SK-N-MC (cell line): ENCODE measurements at regions not wholly inside any gene's neighbourhood (a gene's known extent, or its start where the extent isn't known, plus 50 kb on each side); places are given as distances from the start of the nearest gene placed in this dataset.

ENCODE experiments used
- DNase-seq: peaks from one replicate; pipeline ENCODE4 v3.0.0-alpha.2; 2011; ENCODE audit warnings: low read depth, low spot score
- H3K27ac ChIP-seq: fragments of 200-600 bp; sonication (generic); 2 replicates; pipeline ENCODE4 v1.5.1; 2016; ENCODE audit warnings: mixed run types
- H3K36me3 ChIP-seq: fragments of 200-600 bp; sonication (generic); 2 replicates; pipeline ENCODE4 v1.6.1; 2017; ENCODE audit warnings: antibody characterized with exemption, low read length, mixed read lengths; ENCODE audit not compliant: insufficient read depth
- H3K4me3 ChIP-seq: fragments of 200-600 bp; sonication (generic); 2 replicates; pipeline ENCODE4 v1.5.1; 2016
- H3K9ac ChIP-seq: fragments of 200-600 bp; sonication (generic); 2 replicates; pipeline ENCODE4 v1.8.0; 2017; ENCODE audit warnings: mixed run types, mixed read lengths; ENCODE audit not compliant: insufficient read length
- H3K9me3 ChIP-seq: fragments of 200-600 bp; sonication (generic); 2 replicates; pipeline ENCODE4 v1.6.1; 2017; ENCODE audit warnings: low read depth, mild to moderate bottlenecking, antibody characterized with exemption, low read length, moderate library complexity, mixed read lengths
- EZH2 ChIP-seq: fragments of 200-600 bp; sonication (generic); IDR thresholded peaks from one replicate; pipeline ENCODE4 v1.6.1; 2017; ENCODE audit warnings: antibody characterized with exemption
- FOXP2 ChIP-seq: optimal IDR thresholded peaks from 2 replicates; pipeline ENCODE3; 2011; ENCODE audit warnings: mild to moderate bottlenecking, moderate library complexity; ENCODE audit not compliant: insufficient read depth; ENCODE audit errors: extremely low read length, control extremely low read depth
- POLR2AphosphoS5 ChIP-seq: IDR thresholded peaks from 2 replicates; pipeline ENCODE4 v1.6.1; 2012; ENCODE audit warnings: mild to moderate bottlenecking, low read depth, low read length, borderline replicate concordance

GRCh38 chr2:228871012-228871411 is 400.1 kb downstream of the PID1 start:
- no peak for TF ChIP-seq POLR2AphosphoS5
- TF ChIP-seq FOXP2, result no peak
- TF ChIP-seq EZH2, result no peak
- Histone ChIP-seq H3K9me3 (no peaks in the 10 kb centered on the region), H3K36me3 (no peaks in the 10 kb centered on the region), H3K4me3 (no peak overlapping the region), H3K9ac (no peak overlapping the region), H3K27ac (no peak overlapping the region)
- no peak for DNase-seq

- TF ChIP-seq EZH2 (no peak), POLR2AphosphoS5 (no peak), FOXP2 (no peak)
- DNase-seq, result no peak
- H3K27ac ChIP-seq, result no peak overlapping the region
- no peaks in the 10 kb centered on the region for H3K36me3 ChIP-seq
- no peak overlapping the region for H3K4me3 ChIP-seq
- H3K9ac ChIP-seq, result no peak overlapping the region
- H3K9me3 ChIP-seq, result no peaks in the 10 kb centered on the region
Measured at GRCh38 chr2:228869636-228870264, 401.3 kb downstream of the PID1 start.

DNA sequence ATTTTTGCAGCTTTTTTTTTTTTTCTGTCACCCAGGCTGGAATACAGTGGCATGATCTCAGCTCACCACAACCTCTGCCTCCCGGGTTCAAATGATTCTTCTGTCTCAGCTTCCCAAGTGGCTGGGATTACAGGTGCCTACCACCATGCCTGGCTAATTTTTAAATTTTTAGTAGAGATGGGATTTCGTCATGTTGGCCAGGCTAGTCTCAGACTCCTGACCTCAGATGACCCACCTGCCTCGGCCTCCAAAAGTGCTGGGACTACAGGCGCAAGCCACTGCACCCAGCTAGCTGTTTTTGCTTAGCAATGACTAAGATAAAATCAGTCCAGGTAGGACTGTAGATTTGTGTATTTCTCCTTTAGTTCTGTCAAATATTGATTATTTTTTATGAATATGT is 403.7 kb downstream of the PID1 start:
- no peak overlapping the region for H3K4me3 ChIP-seq
- H3K27ac ChIP-seq, result no peak overlapping the region
- no peaks in the 10 kb centered on the region for H3K36me3 ChIP-seq
- H3K9ac ChIP-seq, result no peak overlapping the region
- TF ChIP-seq FOXP2 (no peak), POLR2AphosphoS5 (no peak), EZH2 (no peak)
- H3K9me3 ChIP-seq, result no peaks in the 10 kb centered on the region
- no peak for DNase-seq

GRCh38 chr2:228866781-228867180 is 404.3 kb downstream of the PID1 start:
- Histone ChIP-seq H3K27ac (no peak overlapping the region), H3K4me3 (no peak overlapping the region), H3K9me3 (no peaks in the 10 kb centered on the region), H3K36me3 (no peaks in the 10 kb centered on the region), H3K9ac (no peak overlapping the region)
- DNase-seq, result no peak
- TF ChIP-seq FOXP2, result no peak
- no peak for TF ChIP-seq EZH2
- no peak for TF ChIP-seq POLR2AphosphoS5

DNA sequence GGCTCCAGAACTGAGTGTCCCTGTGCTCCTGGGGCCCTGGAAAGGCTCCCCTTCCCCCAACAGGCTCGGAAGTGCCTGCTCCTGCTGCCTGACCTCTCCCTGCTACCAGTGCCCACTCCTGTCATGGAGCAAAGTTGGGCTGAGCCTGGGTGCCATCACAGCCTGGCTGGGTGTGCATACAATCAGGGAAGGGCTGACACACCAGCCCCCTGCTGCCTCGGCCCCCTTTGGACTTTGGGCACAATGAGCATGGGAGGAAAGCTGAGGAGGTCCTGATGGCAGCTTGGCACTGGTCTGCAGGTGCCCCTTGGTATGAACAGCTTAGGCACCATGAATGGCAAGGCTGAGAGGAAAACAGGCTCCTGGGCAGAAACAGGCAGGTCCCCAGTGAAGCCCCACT is 405.0 kb downstream of the PID1 start:
- no peak overlapping the region for H3K9ac ChIP-seq
- no peak for DNase-seq
- TF ChIP-seq POLR2AphosphoS5 (no peak), EZH2 (no peak), FOXP2 (no peak)
- H3K9me3 ChIP-seq, result no peaks in the 10 kb centered on the region
- no peaks in the 10 kb centered on the region for H3K36me3 ChIP-seq
- no peak overlapping the region for H3K27ac ChIP-seq
- H3K4me3 ChIP-seq, result no peak overlapping the region

DNA sequence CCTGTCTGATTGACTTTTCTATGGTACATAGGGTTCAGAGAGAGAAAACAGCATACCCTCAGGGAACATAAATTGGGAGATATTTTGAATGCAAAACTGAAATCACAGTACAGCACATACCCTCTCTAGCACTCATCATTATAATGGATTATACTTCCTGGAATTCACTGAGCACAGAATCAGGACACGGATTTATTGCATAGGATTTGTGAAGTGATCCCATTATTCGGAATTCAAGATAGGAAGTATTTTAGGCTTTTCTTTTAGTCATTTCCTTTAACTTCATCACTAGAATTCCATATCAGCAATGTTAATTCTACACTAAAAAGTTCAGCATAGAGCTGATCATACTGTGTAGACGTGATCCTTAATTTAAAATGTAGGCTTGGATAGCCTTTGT is 407.0 kb downstream of the PID1 start:
- no peak overlapping the region for H3K9ac ChIP-seq
- no peaks in the 10 kb centered on the region for H3K9me3 ChIP-seq
- H3K4me3 ChIP-seq, result peak overlapping the region; percentile 44
- peak overlapping the region; percentile 52; the same call in 1 of the 2 replicates for H3K27ac ChIP-seq
- peak; percentile 71 for DNase-seq
- no peak for TF ChIP-seq FOXP2
- TF ChIP-seq EZH2, result no peak
- no peak for TF ChIP-seq POLR2AphosphoS5
- no peaks in the 10 kb centered on the region for H3K36me3 ChIP-seq

DNA sequence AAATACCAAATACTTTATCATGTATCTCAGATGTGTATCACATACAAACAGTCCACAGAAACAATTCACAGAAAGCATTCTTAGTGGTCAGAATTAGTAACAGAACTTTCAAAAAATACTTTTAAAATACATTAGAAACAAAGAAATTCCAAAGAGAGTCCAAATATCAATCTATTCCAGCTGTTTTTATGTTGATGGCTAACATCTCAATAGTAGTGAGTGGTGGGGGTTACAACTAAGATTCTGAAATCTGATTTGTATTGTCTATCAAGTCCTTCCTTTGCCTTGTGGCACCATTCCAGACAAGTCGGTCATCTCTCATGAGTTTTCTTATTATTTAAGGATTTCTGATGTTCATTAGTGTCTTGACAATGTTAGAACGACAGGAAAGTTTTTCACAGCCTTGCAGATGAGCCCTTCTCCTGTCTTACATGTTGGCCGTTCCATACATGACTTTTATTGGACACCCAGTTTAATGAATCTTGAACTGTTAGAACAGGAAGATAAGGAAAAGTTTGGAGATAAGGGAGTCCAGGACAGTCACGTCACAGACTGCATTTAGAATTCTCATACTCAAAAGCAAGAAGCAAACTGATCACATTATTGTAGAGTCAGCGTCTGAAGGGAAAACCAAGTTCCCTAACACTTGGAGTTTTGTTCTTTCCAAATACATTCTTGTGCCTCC is 410.3 kb downstream of the PID1 start:
- no peak overlapping the region for H3K4me3 ChIP-seq
- TF ChIP-seq POLR2AphosphoS5 (no peak), FOXP2 (no peak), EZH2 (no peak)
- no peak overlapping the region for H3K9ac ChIP-seq
- no peak overlapping the region for H3K27ac ChIP-seq
- no peaks in the 10 kb centered on the region for H3K9me3 ChIP-seq
- no peak for DNase-seq
- no peaks in the 10 kb centered on the region for H3K36me3 ChIP-seq

DNA sequence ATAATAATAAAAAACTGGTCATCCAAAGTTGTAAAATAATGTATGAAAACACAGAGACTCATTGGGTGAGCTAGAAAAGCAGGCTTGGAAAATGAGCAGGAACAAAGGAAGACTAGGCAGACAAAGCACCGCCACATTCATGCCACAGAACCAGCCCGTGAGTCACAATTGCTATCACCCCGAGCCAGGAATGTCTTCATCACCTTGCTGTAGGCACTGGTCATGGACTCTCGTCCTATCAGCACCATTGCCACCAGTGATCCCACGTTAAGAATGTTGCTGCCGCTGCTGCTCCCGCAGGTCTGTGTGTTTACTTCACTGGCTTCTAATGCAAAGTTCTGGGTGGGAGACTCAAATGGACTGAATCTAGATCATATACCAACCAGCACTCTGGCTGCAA is 417.9 kb downstream of the PID1 start:
- Histone ChIP-seq H3K4me3 (no peak overlapping the region), H3K36me3 (no peaks in the 10 kb centered on the region), H3K27ac (no peak overlapping the region), H3K9me3 (no peaks in the 10 kb centered on the region), H3K9ac (no peak overlapping the region)
- DNase-seq, result no peak
- TF ChIP-seq EZH2, result no peak
- no peak for TF ChIP-seq FOXP2
- no peak for TF ChIP-seq POLR2AphosphoS5

DNA sequence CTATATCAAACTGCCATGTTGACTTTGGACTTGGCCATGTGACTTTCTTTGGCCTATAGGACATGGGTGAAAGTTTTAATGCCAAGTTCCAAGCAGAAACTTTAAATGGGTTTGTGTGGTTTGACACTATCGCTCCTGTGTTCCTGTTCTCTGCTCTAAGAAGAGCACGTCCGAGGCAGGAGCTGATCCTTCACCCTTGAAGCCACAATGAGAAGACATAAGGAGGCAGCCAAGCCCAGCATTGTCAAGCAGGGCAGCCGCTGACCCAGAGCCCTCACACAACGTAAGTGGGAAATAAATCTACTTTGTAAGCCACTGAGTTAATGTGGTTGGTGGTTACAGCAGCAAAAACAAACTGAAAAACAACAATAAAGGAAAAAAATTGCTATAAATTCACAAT is 422.4 kb downstream of the PID1 start:
- no peaks in the 10 kb centered on the region for H3K36me3 ChIP-seq
- H3K4me3 ChIP-seq, result no peak overlapping the region
- H3K27ac ChIP-seq, result no peak overlapping the region
- TF ChIP-seq FOXP2, result no peak
- TF ChIP-seq POLR2AphosphoS5, result no peak
- no peak for TF ChIP-seq EZH2
- H3K9ac ChIP-seq, result no peak overlapping the region
- H3K9me3 ChIP-seq, result no peaks in the 10 kb centered on the region
- no peak for DNase-seq
